ENCODE measurements at regions not wholly inside any gene's neighbourhood (a gene's known extent, or its start where the extent isn't known, plus 50 kb on each side); places are given as distances from the start of the nearest gene placed in this dataset.
"Not testable (repeated sequence)": the region's sequence is repeated elsewhere in the genome, so short reads cannot be mapped to it uniquely, and the experiment has no call there.

GRCh38 chr22:23379540-23380229, 199.4 kb downstream of the BCR start:
- H2AFZ ChIP-seq (ENCODE audit: low read depth, low read length, poor library complexity, severe bottlenecking); H3K4me1 ChIP-seq (ENCODE audit: control insufficient read depth in 1 of 2, insufficient read depth in 2 of 2, low read length in 2 of 2); H3K36me3 ChIP-seq (ENCODE audit: control insufficient read depth in 1 of 2, insufficient read depth in 2 of 2, low read length in 2 of 2); H3K79me2 ChIP-seq (ENCODE audit: insufficient read depth, low read length); DNase-seq (ENCODE audit: low read depth, low spot score); BruUV-seq (replicated peaks); H3K27me3 ChIP-seq (ENCODE audit: insufficient read depth, low read length); RAD21 ChIA-PET (ENCODE audit: low non-redundant PET in 1 of 2, low total read pairs in 2 of 2, uncharacterized antibody in 2 of 2, unreplicated experiment in 2 of 2); POLR2A ChIA-PET; intact Hi-C loops (cut with micrococcal nuclease); H3K9ac ChIP-seq (ENCODE audit: low read length); H4K20me1 ChIP-seq (ENCODE audit: insufficient read depth); CTCF ChIA-PET; H3K9me2 ChIP-seq (ENCODE audit: insufficient read depth); H3K4me3 ChIP-seq (replicated peaks in 1 of 2; ENCODE audit: low read depth in 1 of 2, low read length in 2 of 2); H3K4me2 ChIP-seq (ENCODE audit: low read length); ATAC-seq; H3K27ac ChIP-seq (ENCODE audit: low read depth, low read length); H3K9me3 ChIP-seq (ENCODE audit: control insufficient read depth in 1 of 2, insufficient read depth in 1 of 2, low read depth in 1 of 2, low read length in 2 of 2): not testable (repeated sequence)

- no peaks in the 10 kb centered on the region for H4K20me1 ChIP-seq (ENCODE audit: insufficient read depth)
- POLR2A ChIA-PET = no interaction called here
- H3K9ac ChIP-seq (ENCODE audit: low read length) = no peak overlapping the region
- no peak overlapping the region for H3K4me3 ChIP-seq (replicated peaks in 1 of 2; ENCODE audit: low read depth in 1 of 2, low read length in 2 of 2)
- intact Hi-C loops (cut with micrococcal nuclease) = no loop called here
- H3K36me3 ChIP-seq (ENCODE audit: control insufficient read depth in 1 of 2, insufficient read depth in 2 of 2, low read length in 2 of 2) = no peaks in the 10 kb centered on the region
- no peak overlapping the region for H3K4me2 ChIP-seq (ENCODE audit: low read length)
- BruUV-seq (replicated peaks) = no TSS peak
- no peaks in the 10 kb centered on the region for H3K9me3 ChIP-seq (ENCODE audit: control insufficient read depth in 1 of 2, insufficient read depth in 1 of 2, low read depth in 1 of 2, low read length in 2 of 2)
- no peaks in the 10 kb centered on the region for H3K4me1 ChIP-seq (ENCODE audit: control insufficient read depth in 1 of 2, insufficient read depth in 2 of 2, low read length in 2 of 2)
- no peak for ATAC-seq
- H3K9me2 ChIP-seq (ENCODE audit: insufficient read depth) = no peaks in the 10 kb centered on the region
- H3K27me3 ChIP-seq (ENCODE audit: insufficient read depth, low read length) = no peaks in the 10 kb centered on the region
- no peak overlapping the region for H2AFZ ChIP-seq (ENCODE audit: low read depth, low read length, poor library complexity, severe bottlenecking)
- CTCF ChIA-PET = interaction anchor here (1.8 to 2.4 kb wide), 2 partner anchors 8 to 12 kb away, joined by 9 to 22 read pairs; no protein-coding TSS in a partner anchor
- TF ChIP-seq EGR1 (IDR thresholded peaks at IDR 0.05; ENCODE audit: low read depth) = no peak
- no peak for TF ChIP-seq SRF (IDR thresholded peaks at IDR 0.05; ENCODE audit: low read depth)
- TF ChIP-seq EZH2 (IDR thresholded peaks at IDR 0.05) = no peak
- TF ChIP-seq CBX3 (IDR thresholded peaks at IDR 0.05; ENCODE audit: low read depth) = no peak
- TF ChIP-seq SIN3A (IDR thresholded peaks at IDR 0.05; ENCODE audit: low read depth) = no peak
- no peak for TF ChIP-seq POLR2AphosphoS5 (IDR thresholded peaks at IDR 0.05; ENCODE audit: low read depth, low read length)
- no peak for TF ChIP-seq TCF7L2 (IDR thresholded peaks at IDR 0.05; ENCODE audit: borderline replicate concordance, extremely low read depth, insufficient read depth, insufficient read length)
- no peak for TF ChIP-seq YY1 (IDR thresholded peaks at IDR 0.05; ENCODE audit: extremely low read depth, insufficient replicate concordance, low read depth, low read length)
- no peak for TF ChIP-seq POLR2A (IDR thresholded peaks at IDR 0.05; ENCODE audit: borderline replicate concordance, extremely low read depth, insufficient read depth, insufficient read length)
- TF ChIP-seq ZFX (IDR thresholded peaks at IDR 0.05) = no peak
- no peak for TF ChIP-seq RAD21 (IDR thresholded peaks at IDR 0.05; ENCODE audit: low read depth)
- TF ChIP-seq JUND (IDR thresholded peaks at IDR 0.05) = no peak
- no peak for TF ChIP-seq ATF3 (IDR thresholded peaks at IDR 0.05)
- no peak for TF ChIP-seq EZH2phosphoT487 (IDR thresholded peaks at IDR 0.05; ENCODE audit: borderline replicate concordance)
- H3K79me2 ChIP-seq (ENCODE audit: insufficient read depth, low read length) = no peaks in the 10 kb centered on the region
- DNase-seq (ENCODE audit: low read depth, low spot score) = no peak
- no peak overlapping the region for H3K27ac ChIP-seq (ENCODE audit: low read depth, low read length)
- RAD21 ChIA-PET (ENCODE audit: low non-redundant PET in 1 of 2, low total read pairs in 2 of 2, uncharacterized antibody in 2 of 2, unreplicated experiment in 2 of 2) = no interaction called here
These were observed 197.5 kb downstream of the BCR start for GRCh38 chr22:23377767-23378166.
